SK-N-SH (cell line): ENCODE measurements at regions not wholly inside any gene's neighbourhood (a gene's known extent, or its start where the extent isn't known, plus 50 kb on each side); places are given as distances from the start of the nearest gene placed in this dataset.

ENCODE experiments used
- CHD2 ChIP-seq: fragments of 150-350 bp; IDR thresholded peaks from 2 replicates; pipeline ENCODE4 v1.6.1; 2018; ENCODE audit warnings: low read length; ENCODE audit not compliant: partially characterized antibody
- CTCF ChIP-seq: fragments of 200-600 bp; sonication (generic); IDR thresholded peaks from 2 replicates; pipeline ENCODE4 v1.6.1; 2017; ENCODE audit warnings: antibody characterized with exemption, mild to moderate bottlenecking, moderate library complexity
- GABPA ChIP-seq: IDR thresholded peaks from 2 replicates; pipeline ENCODE4 v1.4.0; 2012; ENCODE audit warnings: low read depth, mild to moderate bottlenecking
- MXI1 ChIP-seq: IDR thresholded peaks from 2 replicates; pipeline ENCODE4 v1.6.1; 2012; ENCODE audit warnings: mild to moderate bottlenecking, low read depth, low read length, improper control_type of control experiment
- NRF1 ChIP-seq: IDR thresholded peaks from 2 replicates; pipeline ENCODE4 v1.6.1; 2012; ENCODE audit warnings: low read depth, mild to moderate bottlenecking, low read length
- POLR2AphosphoS5 ChIP-seq: IDR thresholded peaks from 2 replicates; pipeline ENCODE4 v1.6.1; 2012; ENCODE audit warnings: low read depth, low read length
- RAD21 ChIP-seq: IDR thresholded peaks from 2 replicates; pipeline ENCODE4 v1.6.1; 2012; ENCODE audit warnings: mild to moderate bottlenecking, low read length
- RXRA ChIP-seq: IDR thresholded peaks from 2 replicates; pipeline ENCODE4 v1.4.0; 2012; ENCODE audit warnings: low read depth, mild to moderate bottlenecking, borderline replicate concordance
- SIN3A ChIP-seq: IDR thresholded peaks from 2 replicates; pipeline ENCODE4 v1.6.1; 2012; ENCODE audit warnings: low read depth, mild to moderate bottlenecking, low read length, moderate library complexity, borderline replicate concordance
- TAF1 ChIP-seq: IDR thresholded peaks from 2 replicates; pipeline ENCODE4 v1.6.1; 2012; ENCODE audit warnings: low read depth, mild to moderate bottlenecking, low read length, moderate library complexity, borderline replicate concordance
- TCF12 ChIP-seq: IDR thresholded peaks from 2 replicates; pipeline ENCODE4 v1.4.0; 2012
- USF1 ChIP-seq: IDR thresholded peaks from 2 replicates; pipeline ENCODE4 v1.4.0; 2012; ENCODE audit warnings: low read depth, borderline replicate concordance
- YY1 ChIP-seq: IDR thresholded peaks from 2 replicates; pipeline ENCODE4 v1.4.0; 2012; ENCODE audit warnings: low read depth, mild to moderate bottlenecking

DNA sequence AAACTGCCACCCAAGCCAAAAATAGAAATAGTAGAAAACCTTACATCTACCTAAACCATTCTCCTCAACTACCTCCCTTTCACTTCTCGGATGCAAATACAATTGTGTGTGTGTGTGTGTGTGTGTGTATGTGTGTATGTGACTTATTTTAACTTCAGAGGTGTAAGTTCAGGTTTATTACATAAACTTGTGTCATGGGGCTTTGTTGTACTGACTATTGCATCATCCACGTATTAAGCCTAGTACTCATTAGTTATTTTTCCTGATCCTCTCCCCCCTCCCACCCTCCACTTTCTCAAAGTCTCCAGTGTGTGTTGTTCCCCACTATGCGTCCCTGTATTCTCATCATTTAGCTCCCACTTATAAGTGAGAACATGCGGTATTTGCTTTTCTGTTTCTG lies 592.5 kb upstream of the ATP2B1 start:
- TF ChIP-seq SIN3A (no peak), POLR2AphosphoS5 (no peak), CTCF (no peak), GABPA (no peak), TAF1 (no peak), TCF12 (no peak), YY1 (no peak), RXRA (no peak), MXI1 (no peak), USF1 (no peak), CHD2 (no peak), NRF1 (no peak), RAD21 (no peak)
